Neutrophil (primary cell): ENCODE measurements at regions not wholly inside any gene's neighbourhood (a gene's known extent, or its start where the extent isn't known, plus 50 kb on each side); places are given as distances from the start of the nearest gene placed in this dataset.

Experiments
- H3K27ac ChIP-seq: fragments of 200-600 bp; sonication (generic); 2 replicates; pipeline ENCODE4 v1.5.1; 2016; ENCODE audit warnings: mild to moderate bottlenecking, moderate library complexity
- H3K27me3 ChIP-seq: fragments of 200-600 bp; sonication (generic); 2 replicates; pipeline ENCODE4 v1.6.0; 2016; ENCODE audit warnings: mild to moderate bottlenecking
- H3K36me3 ChIP-seq: fragments of 200-600 bp; sonication (generic); 2 replicates; pipeline ENCODE4 v1.5.1; 2017
- H3K4me1 ChIP-seq, 2 experiments: fragments of 200-600 bp in 1 of 2; sonication (generic) in 1 of 2; 1 replicate in 1 of 2; 2 replicates in 1 of 2; pipeline versions ENCODE4 v1.5.1 to v1.6.1; 2013 to 2016; ENCODE audit warnings: low read depth in 1 of 2, low read length in 1 of 2, mild to moderate bottlenecking in 1 of 2, moderate library complexity in 1 of 2; ENCODE audit not compliant: control insufficient read depth in 1 of 2, insufficient read depth in 1 of 2
- H3K4me3 ChIP-seq, 2 experiments: fragments of 200-600 bp in 1 of 2; sonication (generic) in 1 of 2; 1 replicate in 1 of 2; 2 replicates in 1 of 2; pipeline ENCODE4 v1.5.1; 2013 to 2016; ENCODE audit warnings: low read depth in 1 of 2, low read length in 1 of 2, mild to moderate bottlenecking in 1 of 2, moderate library complexity in 1 of 2
- H3K9me3 ChIP-seq: fragments of 200-600 bp; sonication (generic); 2 replicates; pipeline ENCODE4 v1.5.1; 2016
- TF ChIP-seq, protein P1 (sequence below): fragments of 200-600 bp; sonication (generic); IDR thresholded peaks from 2 replicates; pipeline ENCODE4 v1.5.1; 2016; ENCODE audit warnings: antibody characterized with exemption

DNA sequence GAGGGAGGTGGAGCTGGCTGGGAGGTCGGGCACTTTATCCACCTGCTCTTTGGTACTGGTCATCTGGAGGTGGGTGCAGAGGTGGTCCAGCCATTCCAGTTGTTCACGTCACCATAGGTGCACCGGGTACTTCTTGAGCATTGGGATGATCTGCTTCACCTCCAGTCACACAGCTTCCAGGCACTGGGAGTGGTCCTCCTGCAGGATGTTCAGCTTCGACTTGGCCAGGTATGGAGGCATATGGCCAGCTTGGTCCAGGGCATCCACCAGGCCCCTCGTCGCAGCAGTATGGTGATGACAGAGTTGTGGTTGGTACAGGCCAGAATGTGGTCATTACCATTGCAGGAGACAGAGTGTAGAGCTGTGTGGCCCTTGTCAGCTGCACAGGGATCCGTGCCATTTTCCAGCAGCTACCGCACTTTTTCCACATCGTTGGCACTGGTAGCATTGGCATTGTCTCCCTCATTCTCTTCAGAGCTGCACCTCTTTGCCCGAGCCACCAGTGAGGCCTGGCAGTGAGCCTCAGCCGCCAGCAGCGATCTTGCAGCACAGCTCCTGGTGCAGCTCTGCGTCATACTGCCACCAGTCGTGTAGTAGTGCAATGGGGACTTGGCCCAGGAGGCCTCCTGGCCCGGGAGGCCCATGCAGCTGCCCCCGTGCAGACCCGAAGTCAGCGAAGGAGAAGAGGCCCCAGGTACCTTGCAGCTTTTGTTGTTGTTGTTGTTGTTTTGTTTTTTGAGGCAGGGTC is 150.9 kb downstream of the ZNF22 start:
- Histone ChIP-seq H3K36me3 (no peaks in the 10 kb centered on the region), H3K9me3 (no peaks in the 10 kb centered on the region), H3K4me3 (no peak overlapping the region), H3K4me1 (no peaks in the 10 kb centered on the region), H3K27me3 (no peaks in the 10 kb centered on the region), H3K27ac (no peak overlapping the region)
- TF ChIP-seq, protein P1, sequence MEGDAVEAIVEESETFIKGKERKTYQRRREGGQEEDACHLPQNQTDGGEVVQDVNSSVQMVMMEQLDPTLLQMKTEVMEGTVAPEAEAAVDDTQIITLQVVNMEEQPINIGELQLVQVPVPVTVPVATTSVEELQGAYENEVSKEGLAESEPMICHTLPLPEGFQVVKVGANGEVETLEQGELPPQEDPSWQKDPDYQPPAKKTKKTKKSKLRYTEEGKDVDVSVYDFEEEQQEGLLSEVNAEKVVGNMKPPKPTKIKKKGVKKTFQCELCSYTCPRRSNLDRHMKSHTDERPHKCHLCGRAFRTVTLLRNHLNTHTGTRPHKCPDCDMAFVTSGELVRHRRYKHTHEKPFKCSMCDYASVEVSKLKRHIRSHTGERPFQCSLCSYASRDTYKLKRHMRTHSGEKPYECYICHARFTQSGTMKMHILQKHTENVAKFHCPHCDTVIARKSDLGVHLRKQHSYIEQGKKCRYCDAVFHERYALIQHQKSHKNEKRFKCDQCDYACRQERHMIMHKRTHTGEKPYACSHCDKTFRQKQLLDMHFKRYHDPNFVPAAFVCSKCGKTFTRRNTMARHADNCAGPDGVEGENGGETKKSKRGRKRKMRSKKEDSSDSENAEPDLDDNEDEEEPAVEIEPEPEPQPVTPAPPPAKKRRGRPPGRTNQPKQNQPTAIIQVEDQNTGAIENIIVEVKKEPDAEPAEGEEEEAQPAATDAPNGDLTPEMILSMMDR: no peak

DNA sequence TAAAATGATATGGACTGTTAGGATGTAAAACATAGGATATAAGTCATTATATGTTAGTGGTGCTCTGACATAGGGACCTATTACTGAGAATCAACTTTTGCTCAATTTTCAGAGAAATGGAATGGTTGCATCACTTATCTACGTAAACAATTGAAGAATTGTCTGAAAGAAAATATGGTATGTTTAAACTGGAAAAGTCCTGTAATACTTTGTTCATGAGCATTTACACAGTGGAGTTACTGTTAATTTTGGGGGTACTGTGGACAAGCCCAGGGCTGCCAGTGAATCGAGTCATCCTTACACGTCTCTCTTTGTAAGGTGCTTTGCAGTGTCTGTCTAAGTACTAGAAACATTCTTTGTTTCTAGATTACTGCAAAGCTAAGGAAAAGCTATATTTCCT is 152.0 kb downstream of the ZNF22 start:
- no peak overlapping the region for H3K27ac ChIP-seq
- no peaks in the 10 kb centered on the region for H3K9me3 ChIP-seq
- no peaks in the 10 kb centered on the region for H3K27me3 ChIP-seq
- H3K4me1 ChIP-seq: no peaks in the 10 kb centered on the region
- H3K36me3 ChIP-seq: no peaks in the 10 kb centered on the region
- TF ChIP-seq, protein P1: no peak
- H3K4me3 ChIP-seq: no peak overlapping the region

DNA sequence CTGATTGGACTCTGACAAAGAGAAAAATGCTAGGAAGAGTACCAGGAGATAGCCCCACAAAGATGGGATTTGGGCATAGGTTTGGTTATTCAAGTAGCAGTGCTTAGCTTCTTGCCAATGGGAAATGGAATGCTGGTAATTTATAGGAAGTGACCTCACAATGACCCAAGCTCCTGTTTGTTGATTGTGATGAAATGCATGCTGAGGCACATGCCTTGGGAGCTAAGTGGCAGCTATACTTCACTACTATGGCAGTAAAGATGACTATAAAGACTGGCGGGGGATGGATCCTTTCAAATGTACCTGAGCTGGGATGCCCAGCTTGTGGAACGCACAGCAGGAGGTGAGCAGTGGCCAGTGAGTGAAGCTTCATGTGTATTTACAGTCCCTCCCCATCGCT is 153.8 kb downstream of the ZNF22 start:
- no peaks in the 10 kb centered on the region for H3K36me3 ChIP-seq
- no peaks in the 10 kb centered on the region for H3K27me3 ChIP-seq
- no peak overlapping the region for H3K4me3 ChIP-seq
- TF ChIP-seq, protein P1: no peak
- H3K27ac ChIP-seq: no peak overlapping the region
- no peaks in the 10 kb centered on the region for H3K9me3 ChIP-seq
- H3K4me1 ChIP-seq: no peaks in the 10 kb centered on the region

DNA sequence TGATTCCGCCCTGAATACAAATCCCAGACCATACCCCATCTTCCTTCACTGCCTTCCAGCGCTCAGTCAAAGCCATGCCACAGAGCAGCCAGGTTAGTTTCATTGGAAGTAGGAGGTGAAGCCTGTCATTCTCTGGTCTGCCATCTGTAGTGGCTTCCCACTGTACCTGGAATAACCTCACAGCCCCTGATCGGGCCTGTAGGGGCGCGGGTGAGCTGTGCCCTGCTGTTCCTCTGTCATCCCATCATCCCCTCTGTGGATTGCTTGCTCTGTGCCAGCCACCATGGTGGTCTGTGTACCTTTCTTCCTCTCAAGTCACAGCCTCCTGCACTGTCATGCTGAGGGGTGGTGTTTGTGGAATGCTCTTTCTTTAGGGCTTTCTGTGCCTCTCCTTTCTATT is 155.1 kb downstream of the ZNF22 start:
- Histone ChIP-seq H3K9me3 (no peaks in the 10 kb centered on the region), H3K36me3 (no peaks in the 10 kb centered on the region), H3K27me3 (no peaks in the 10 kb centered on the region), H3K4me1 (no peaks in the 10 kb centered on the region), H3K4me3 (no peak overlapping the region), H3K27ac (no peak overlapping the region)
- TF ChIP-seq, protein P1: no peak

DNA sequence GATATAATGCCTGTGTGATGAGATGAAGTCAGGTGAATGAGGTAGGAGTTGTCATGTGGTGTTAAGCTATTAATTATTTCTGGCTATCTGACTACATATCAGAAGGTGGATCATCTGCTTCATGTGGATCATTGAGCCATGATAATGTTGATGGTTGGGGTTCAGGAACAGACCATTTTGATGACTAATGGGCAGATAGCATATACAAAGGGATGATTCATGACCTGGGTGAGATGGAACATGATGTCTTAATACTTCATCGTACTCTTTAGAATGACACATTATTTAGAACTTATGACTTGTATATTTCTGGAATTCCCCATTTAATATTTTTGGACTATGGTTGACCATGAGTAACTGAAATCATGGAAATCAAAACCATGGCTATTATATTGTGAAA is 155.1 kb downstream of the OR13A1 start:
- Histone ChIP-seq H3K4me1 (no peaks in the 10 kb centered on the region), H3K36me3 (no peaks in the 10 kb centered on the region), H3K4me3 (no peak overlapping the region), H3K27me3 (no peaks in the 10 kb centered on the region), H3K27ac (no peak overlapping the region), H3K9me3 (no peaks in the 10 kb centered on the region)
- TF ChIP-seq, protein P1: no peak
